Mammary epithelial cell (primary cell): ENCODE measurements at regions not wholly inside any gene's neighbourhood (a gene's known extent, or its start where the extent isn't known, plus 50 kb on each side); places are given as distances from the start of the nearest gene placed in this dataset.

ENCODE experiments used
- CTCF ChIP-seq, 2 donors: IDR thresholded peaks in 1 of 2; conservative IDR thresholded peaks in 1 of 2; 2 replicates each; pipeline ENCODE4 v1.5.1; 2011 to 2012; ENCODE audit warnings: inconsistent platforms in 2 of 2, low read length in 2 of 2, mild to moderate bottlenecking in 2 of 2, control low read depth in 1 of 2, low read depth in 1 of 2; ENCODE audit not compliant: insufficient read depth in 1 of 2; ENCODE audit errors: extremely low read depth in 1 of 2
- EZH2 ChIP-seq: IDR thresholded peaks from 2 replicates; pipeline ENCODE4 v1.6.1; 2012; ENCODE audit warnings: low read length, inconsistent platforms, borderline replicate concordance

DNA sequence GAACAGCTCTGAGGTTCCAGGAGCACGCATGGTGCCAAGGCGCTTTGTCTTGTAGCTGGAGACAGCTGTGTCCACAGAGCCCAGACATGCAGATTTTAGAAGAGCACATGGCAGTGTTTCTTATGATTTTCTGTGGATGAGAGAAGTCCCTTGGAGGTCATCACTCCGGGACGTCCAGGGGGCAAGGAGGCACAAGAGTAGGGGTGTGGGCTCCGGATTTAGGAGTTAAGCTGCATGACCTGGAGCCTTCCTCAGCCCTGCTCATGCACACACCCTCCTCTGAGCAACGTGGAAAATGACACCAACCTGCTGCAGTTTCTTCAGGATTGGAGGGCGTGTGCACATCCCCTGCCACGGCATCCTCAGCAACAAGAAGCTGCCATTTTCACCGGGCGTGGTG, 1286.7 kb downstream of the TBC1D22A start:
- TF ChIP-seq CTCF (conservative IDR thresholded peaks at IDR 0.05 in 1 of 2, IDR thresholded peaks at IDR 0.05 in 1 of 2; ENCODE audit: extremely low read depth in 1 of 2, insufficient read depth in 1 of 2, low read depth in 1 of 2, low read length in 2 of 2) (no peak), EZH2 (no peak)
